ENCODE measurements at regions not wholly inside any gene's neighbourhood (a gene's known extent, or its start where the extent isn't known, plus 50 kb on each side); places are given as distances from the start of the nearest gene placed in this dataset.
"Not testable (repeated sequence)": the region's sequence is repeated elsewhere in the genome, so short reads cannot be mapped to it uniquely, and the experiment has no call there.

GRCh38 chr4:55028196-55028595 is 97.2 kb downstream of the KDR start:
- Histone ChIP-seq H3K36me3 (ENCODE audit: control insufficient read depth in 2 of 3, insufficient read depth in 3 of 3, low read length in 3 of 3) (no peaks in the 10 kb centered on the region), H3K27me3 (ENCODE audit: control insufficient read depth, insufficient read depth, low read length) (no peaks in the 10 kb centered on the region), H3K9me3 (ENCODE audit: control insufficient read depth in 2 of 3, insufficient read depth in 1 of 3, low read length in 3 of 3) (no peaks in the 10 kb centered on the region), H3K9ac (ENCODE audit: low read length in 3 of 3) (no peak overlapping the region), H3K4me3 (ENCODE audit: low read length in 3 of 3) (no peak overlapping the region), H3K4me1 (ENCODE audit: control insufficient read depth in 2 of 3, insufficient read depth in 2 of 3, low read depth in 1 of 3, low read length in 3 of 3) (no peaks in the 10 kb centered on the region), H3K27ac (ENCODE audit: low read depth in 2 of 2, low read length in 2 of 2) (no peak overlapping the region)
- TF ChIP-seq CTCF (IDR thresholded peaks at IDR 0.05; ENCODE audit: borderline replicate concordance, extremely low read depth, insufficient read depth), result no peak
- DNase-seq, result no peak
- intact Hi-C loops (cut with DNase I), result no loop called here
- no peak for FAIRE-seq

- no peak for FAIRE-seq
- H3K4me3 ChIP-seq (ENCODE audit: low read length in 3 of 3), result no peak overlapping the region
- TF ChIP-seq CTCF (IDR thresholded peaks at IDR 0.05; ENCODE audit: borderline replicate concordance, extremely low read depth, insufficient read depth), result no peak
- H3K27ac ChIP-seq (ENCODE audit: low read depth in 2 of 2, low read length in 2 of 2), result no peak overlapping the region
- H3K9ac ChIP-seq (ENCODE audit: low read length in 3 of 3), result no peak overlapping the region
- no peaks in the 10 kb centered on the region for H3K27me3 ChIP-seq (ENCODE audit: control insufficient read depth, insufficient read depth, low read length)
- DNase-seq, result no peak
- intact Hi-C loops (cut with DNase I), result no loop called here
- no peaks in the 10 kb centered on the region for H3K4me1 ChIP-seq (ENCODE audit: control insufficient read depth in 2 of 3, insufficient read depth in 2 of 3, low read depth in 1 of 3, low read length in 3 of 3)
- no peaks in the 10 kb centered on the region for H3K36me3 ChIP-seq (ENCODE audit: control insufficient read depth in 2 of 3, insufficient read depth in 3 of 3, low read length in 3 of 3)
- H3K9me3 ChIP-seq (ENCODE audit: control insufficient read depth in 2 of 3, insufficient read depth in 1 of 3, low read length in 3 of 3), result no peaks in the 10 kb centered on the region
Observed at GRCh38 chr4:55027596-55027995, 97.8 kb downstream of the KDR start.

GRCh38 chr4:55025456-55025855 is 99.9 kb downstream of the KDR start:
- H3K9me3 ChIP-seq (ENCODE audit: control insufficient read depth in 2 of 3, insufficient read depth in 1 of 3, low read length in 3 of 3); H3K4me3 ChIP-seq (ENCODE audit: low read length in 3 of 3); H3K27ac ChIP-seq (ENCODE audit: low read depth in 2 of 2, low read length in 2 of 2); H3K36me3 ChIP-seq (ENCODE audit: control insufficient read depth in 2 of 3, insufficient read depth in 3 of 3, low read length in 3 of 3); DNase-seq; H3K9ac ChIP-seq (ENCODE audit: low read length in 3 of 3); intact Hi-C loops (cut with DNase I); FAIRE-seq; H3K4me1 ChIP-seq (ENCODE audit: control insufficient read depth in 2 of 3, insufficient read depth in 2 of 3, low read depth in 1 of 3, low read length in 3 of 3); H3K27me3 ChIP-seq (ENCODE audit: control insufficient read depth, insufficient read depth, low read length): not testable (repeated sequence)

GRCh38 chr4:55023030-55023429 is 102.4 kb downstream of the KDR start:
- peak; percentile 47 for FAIRE-seq
- H3K4me3 ChIP-seq (ENCODE audit: low read length in 3 of 3), result no peak overlapping the region

More at GRCh38 chr4:55023030-55023429, 102.4 kb downstream of the KDR start:
- DNase-seq, result no peak
- no peaks in the 10 kb centered on the region for H3K36me3 ChIP-seq (ENCODE audit: control insufficient read depth in 2 of 3, insufficient read depth in 3 of 3, low read length in 3 of 3)
- intact Hi-C loops (cut with DNase I), result no loop called here
- H3K9ac ChIP-seq (ENCODE audit: low read length in 3 of 3), result no peak overlapping the region
- no peaks in the 10 kb centered on the region for H3K4me1 ChIP-seq (ENCODE audit: control insufficient read depth in 2 of 3, insufficient read depth in 2 of 3, low read depth in 1 of 3, low read length in 3 of 3)
- H3K27me3 ChIP-seq (ENCODE audit: control insufficient read depth, insufficient read depth, low read length), result no peaks in the 10 kb centered on the region
- no peak for TF ChIP-seq CTCF (IDR thresholded peaks at IDR 0.05; ENCODE audit: borderline replicate concordance, extremely low read depth, insufficient read depth)
- no peak overlapping the region for H3K27ac ChIP-seq (ENCODE audit: low read depth in 2 of 2, low read length in 2 of 2)
- H3K9me3 ChIP-seq (ENCODE audit: control insufficient read depth in 2 of 3, insufficient read depth in 1 of 3, low read length in 3 of 3), result no peaks in the 10 kb centered on the region
